T-cell (primary cell): ENCODE measurements at regions not wholly inside any gene's neighbourhood (a gene's known extent, or its start where the extent isn't known, plus 50 kb on each side); places are given as distances from the start of the nearest gene placed in this dataset.

Experiments
- ATAC-seq, 4 experiments: fragments of 200-7000 bp in 3 of 4; fragments of 150-1000 bp in 1 of 4; cut with Tn5 transposase; replicated peaks in 1 of 4; 1 replicate in 3 of 4; 2 replicates in 1 of 4; pipeline ENCODE4 v1.10.0; 2021; ENCODE audit warnings: moderate library complexity in 3 of 4, mild to moderate bottlenecking in 2 of 4, moderate number of reproducible peaks in 1 of 4
- CTCF ChIA-PET, 2 donors: fragments of 300-600 bp; sonication (Branson Sonifier 250); formaldehyde crosslinking; loops; one replicate each; lab custom pipeline; 2022; ENCODE audit warnings: antibody characterized with exemption in 2 of 2; lab: Charles Lee
- POLR2A ChIA-PET, 2 donors: fragments of 300-600 bp; sonication (Branson Sonifier 250); formaldehyde crosslinking; loops; one replicate each; lab custom pipeline; 2022; ENCODE audit warnings: antibody characterized with exemption in 2 of 2; lab: Charles Lee
- DNase-seq, 35 experiments: peaks; one replicate each; pipeline versions ENCODE4 v3.0.0 to v3.0.0-alpha.2; 2013 to 2023
- H3K27ac ChIP-seq: one replicate; pipeline ENCODE4 v1.5.1; 2013; ENCODE audit warnings: low read length
- H3K27me3 ChIP-seq, 2 experiments: replicated peaks in 1 of 2; 1 replicate in 1 of 2; 2 replicates in 1 of 2; pipeline versions ENCODE4 v1.6.1 to v1.7.0; 2013; ENCODE audit warnings: low read length in 1 of 2, mixed read lengths in 1 of 2; ENCODE audit not compliant: control insufficient read depth in 2 of 2, insufficient read depth in 2 of 2; ENCODE audit errors: extremely low read depth in 1 of 2
- H3K36me3 ChIP-seq, 2 donors: 1 replicate in 1 of 2; 2 replicates in 1 of 2; pipeline versions ENCODE4 v1.6.1 to v1.7.0; 2013; ENCODE audit warnings: low read length in 1 of 2; ENCODE audit not compliant: control insufficient read depth in 2 of 2, insufficient read depth in 1 of 2; ENCODE audit errors: extremely low read depth in 1 of 2
- H3K4me1 ChIP-seq, 2 experiments: 1 replicate in 1 of 2; 2 replicates in 1 of 2; pipeline versions ENCODE4 v1.6.1 to v1.7.0; 2013; ENCODE audit warnings: low read length in 2 of 2, mixed read lengths in 1 of 2; ENCODE audit not compliant: insufficient read depth in 2 of 2, control insufficient read depth in 1 of 2; ENCODE audit errors: extremely low read depth in 1 of 2
- H3K4me3 ChIP-seq, 2 donors: 1 replicate in 1 of 2; 2 replicates in 1 of 2; pipeline versions ENCODE4 v1.5.1 to v1.7.0; 2013; ENCODE audit warnings: mild to moderate bottlenecking in 2 of 2, low read length in 1 of 2, moderate library complexity in 1 of 2; ENCODE audit not compliant: control insufficient read depth in 1 of 2; ENCODE audit errors: extremely low read depth in 1 of 2
- H3K9me3 ChIP-seq: 2 replicates; pipeline ENCODE4 v1.7.0; 2013
- H3K27ac Mint-ChIP-seq, 2 donors: one replicate each; pipeline ENCODE4 v1.8.0; 2020 to 2021; ENCODE audit warnings: mild to moderate bottlenecking in 2 of 2, mixed read lengths in 2 of 2
- H3K27me3 Mint-ChIP-seq, 2 donors: one replicate each; pipeline ENCODE4 v1.8.0; 2021 to 2022; ENCODE audit warnings: mixed read lengths in 2 of 2
- H3K36me3 Mint-ChIP-seq: one replicate; pipeline ENCODE4 v1.8.0; 2021; ENCODE audit warnings: mixed read lengths
- H3K4me1 Mint-ChIP-seq, 3 donors: one replicate each; pipeline ENCODE4 v1.8.0; 2020 to 2022; ENCODE audit warnings: mixed read lengths in 3 of 3, mild to moderate bottlenecking in 1 of 3
- H3K4me3 Mint-ChIP-seq, 3 donors: one replicate each; pipeline ENCODE4 v1.8.0; 2020 to 2022; ENCODE audit warnings: mild to moderate bottlenecking in 3 of 3, mixed read lengths in 3 of 3, moderate library complexity in 3 of 3
- H3K9me3 Mint-ChIP-seq, 3 donors: one replicate each; pipeline ENCODE4 v1.8.0; 2020 to 2022; ENCODE audit warnings: mixed read lengths in 3 of 3
- WGBS: methylation state at CpG from one replicate; pipeline ENCODE4 v1.1.5; 2013; ENCODE audit warnings: missing lambda C conversion rate; ENCODE audit not compliant: insufficient coverage; 5-methylcytosine and 5-hydroxymethylcytosine counted together

DNA sequence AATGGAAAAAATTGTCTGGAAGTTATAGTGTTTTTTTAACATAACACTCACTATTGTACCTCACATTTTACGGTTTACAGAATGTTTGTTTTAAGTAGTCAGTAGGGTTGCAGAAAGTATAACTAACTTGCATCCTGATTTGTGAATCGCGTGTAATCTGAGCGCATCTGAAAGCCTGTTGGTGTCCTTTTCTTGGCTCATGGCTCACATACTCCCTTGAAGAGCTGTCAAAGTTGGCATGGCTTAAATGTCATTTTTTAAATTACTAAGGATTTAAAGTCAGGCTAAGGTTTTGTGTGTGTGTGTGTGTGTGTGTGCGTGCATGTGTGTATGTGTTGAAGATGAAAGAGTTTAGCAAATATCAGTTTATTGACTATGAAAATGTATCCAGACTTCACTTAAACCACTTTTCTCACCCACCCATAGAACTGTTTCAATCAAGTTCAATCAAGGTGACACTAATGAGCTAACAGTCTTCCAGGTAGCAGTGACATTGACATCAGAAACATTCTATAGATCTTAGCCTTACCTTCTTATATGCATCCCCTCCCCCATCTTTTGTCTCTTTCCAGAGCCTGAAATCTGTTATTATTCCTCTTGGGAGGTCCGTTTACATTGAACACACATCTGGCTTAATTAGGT is 480.4 kb upstream of the SGCG start:
- Histone ChIP-seq H3K27ac (no peak overlapping the region), H3K9me3 (no peaks in the 10 kb centered on the region), H3K4me3 (no peak overlapping the region), H3K36me3 (no peaks in the 10 kb centered on the region), H3K4me1 (no peaks in the 10 kb centered on the region), H3K27me3 (no peaks in the 10 kb centered on the region)
- no peak overlapping the region for H3K4me3 Mint-ChIP-seq
- no peaks in the 10 kb centered on the region for H3K36me3 Mint-ChIP-seq
- H3K9me3 Mint-ChIP-seq, result peaks cover 0 to 6% (median 3%) of the 10 kb centered on the region in 3 donors
- ATAC-seq (no peak), DNase-seq (no peak)
- 94% methylated on average over 4 of the region's 6 CpGs for WGBS
- no peaks in the 10 kb centered on the region for H3K4me1 Mint-ChIP-seq
- CTCF ChIA-PET, result no interaction called here
- H3K27ac Mint-ChIP-seq, result no peak overlapping the region
- POLR2A ChIA-PET, result no interaction called here
- no peaks in the 10 kb centered on the region for H3K27me3 Mint-ChIP-seq

GRCh38 chr13:22703601-22704209 is 477.1 kb upstream of the SGCG start:
- Histone ChIP-seq H3K27me3 (no peaks in the 10 kb centered on the region), H3K27ac (no peak overlapping the region), H3K9me3 (no peaks in the 10 kb centered on the region), H3K4me1 (no peaks in the 10 kb centered on the region), H3K36me3 (no peaks in the 10 kb centered on the region), H3K4me3 (no peak overlapping the region)
- Mint-ChIP-seq H3K27me3 (no peaks in the 10 kb centered on the region), H3K27ac (no peak overlapping the region), H3K4me3 (no peak overlapping the region), H3K36me3 (no peaks in the 10 kb centered on the region), H3K4me1 (no peaks in the 10 kb centered on the region), H3K9me3 (peaks cover 0 to 3% (median 0%) of the 10 kb centered on the region in 3 donors)
- ATAC-seq (no peak), DNase-seq (no peak)
- 63% methylated on average over 1 of the region's 9 CpGs for WGBS
- POLR2A ChIA-PET, result no interaction called here
- CTCF ChIA-PET, result no interaction called here

DNA sequence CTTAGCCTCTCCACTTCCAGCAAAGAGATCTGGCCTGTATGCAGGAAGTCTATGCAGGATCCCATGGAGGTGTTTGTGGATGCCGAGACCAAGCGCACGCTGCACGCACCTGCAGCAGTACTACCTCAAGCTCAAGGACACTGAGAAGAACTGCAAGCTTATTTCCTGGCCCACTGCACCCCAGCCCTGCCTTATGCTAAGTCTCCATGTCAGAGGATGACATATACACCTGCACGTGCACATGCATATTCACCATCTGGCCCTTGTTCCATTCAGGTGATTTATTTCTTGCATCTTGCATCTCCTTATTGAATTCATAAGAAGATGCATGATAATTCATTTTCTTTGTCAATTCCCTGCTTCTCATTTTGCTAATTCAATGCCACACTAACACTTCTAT is 472.8 kb upstream of the SGCG start:
- CTCF ChIA-PET, result no interaction called here

DNA sequence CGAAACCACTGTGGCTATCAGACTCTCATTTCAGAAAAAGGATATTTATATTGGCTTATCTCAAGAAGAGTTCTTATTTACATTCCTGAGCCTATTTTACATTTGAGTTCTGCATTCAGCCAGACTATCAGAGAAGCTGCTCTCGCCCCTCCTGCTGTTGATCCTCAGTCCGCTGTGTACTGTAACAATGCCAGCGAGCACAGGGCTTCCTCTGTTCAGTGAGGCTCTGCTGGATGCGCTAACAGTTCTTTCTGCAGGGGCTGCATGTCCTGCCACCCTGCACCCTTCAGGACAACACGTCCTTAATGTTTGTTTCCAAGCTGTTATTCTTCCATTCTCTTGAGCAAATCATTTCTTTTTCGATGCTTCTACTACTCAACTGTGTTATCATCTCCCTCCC is 463.7 kb upstream of the SGCG start:
- CTCF ChIA-PET, result no interaction called here
- no peaks in the 10 kb centered on the region for H3K27me3 Mint-ChIP-seq
- no peaks in the 10 kb centered on the region for H3K4me1 Mint-ChIP-seq
- DNase-seq (no peak), ATAC-seq (no peak)
- no peak overlapping the region for H3K4me3 Mint-ChIP-seq
- no peaks in the 10 kb centered on the region for H3K4me1 ChIP-seq
- H3K9me3 ChIP-seq, result no peaks in the 10 kb centered on the region
- no peaks in the 10 kb centered on the region for H3K36me3 Mint-ChIP-seq
- no peak overlapping the region for H3K4me3 ChIP-seq
- no peaks in the 10 kb centered on the region for H3K9me3 Mint-ChIP-seq
- no peak overlapping the region for H3K27ac ChIP-seq
- no peak overlapping the region for H3K27ac Mint-ChIP-seq
- WGBS, result 60% methylated on average over 6 of the region's 7 CpGs
- H3K36me3 ChIP-seq, result no peaks in the 10 kb centered on the region
- POLR2A ChIA-PET, result interaction anchor here in 1 of 2 donors (0.6 kb wide), 1 partner anchor 1007 kb away, joined by 3 read pairs; no protein-coding TSS in a partner anchor
- H3K27me3 ChIP-seq, result no peaks in the 10 kb centered on the region

More for the DNA sequence above, 472.8 kb upstream of the SGCG start:
- peaks cover 0 to 3% (median 0%) of the 10 kb centered on the region in 3 donors for H3K9me3 Mint-ChIP-seq
- Histone ChIP-seq H3K4me3 (no peak overlapping the region), H3K36me3 (no peaks in the 10 kb centered on the region), H3K27ac (no peak overlapping the region), H3K9me3 (no peaks in the 10 kb centered on the region), H3K27me3 (no peaks in the 10 kb centered on the region), H3K4me1 (no peaks in the 10 kb centered on the region)
- no peaks in the 10 kb centered on the region for H3K27me3 Mint-ChIP-seq
- no peak overlapping the region for H3K27ac Mint-ChIP-seq
- no peak for ATAC-seq
- no peak for DNase-seq
- H3K4me1 Mint-ChIP-seq, result no peaks in the 10 kb centered on the region
- 96% methylated on average over 4 of the region's 5 CpGs for WGBS
- no peaks in the 10 kb centered on the region for H3K36me3 Mint-ChIP-seq
- H3K4me3 Mint-ChIP-seq, result no peak overlapping the region
- POLR2A ChIA-PET, result no interaction called here

GRCh38 chr13:22726726-22727125 is 454.1 kb upstream of the SGCG start:
- no peak overlapping the region for H3K4me3 ChIP-seq
- H3K9me3 ChIP-seq, result no peaks in the 10 kb centered on the region
- Mint-ChIP-seq H3K27me3 (peaks cover 3 to 5% of the 10 kb centered on the region in 2 donors), H3K4me3 (no peak overlapping the region), H3K27ac (no peak overlapping the region), H3K9me3 (peaks cover 0 to 5% (median 0%) of the 10 kb centered on the region in 3 donors), H3K36me3 (no peaks in the 10 kb centered on the region), H3K4me1 (no peaks in the 10 kb centered on the region)
- no peak for ATAC-seq
- H3K36me3 ChIP-seq, result no peaks in the 10 kb centered on the region
- no peak for DNase-seq
- H3K4me1 ChIP-seq, result no peaks in the 10 kb centered on the region
- POLR2A ChIA-PET, result no interaction called here
- CTCF ChIA-PET, result no interaction called here
- H3K27ac ChIP-seq, result no peak overlapping the region
- 81% methylated on average over 2 of the region's 6 CpGs for WGBS
- H3K27me3 ChIP-seq, result peaks cover 0 to 2% of the 10 kb centered on the region in 2 experiments

- H3K4me3 ChIP-seq, result no peak overlapping the region
- WGBS, result 42% methylated on average over 13 of the region's 24 CpGs
- H3K27me3 Mint-ChIP-seq, result peaks cover 15 to 17% of the 10 kb centered on the region in 2 donors
- H3K36me3 Mint-ChIP-seq, result no peaks in the 10 kb centered on the region
- no peak overlapping the region for H3K27ac Mint-ChIP-seq
- no peaks in the 10 kb centered on the region for H3K36me3 ChIP-seq
- H3K27me3 ChIP-seq, result peaks cover 0 to 12% of the 10 kb centered on the region in 2 experiments
- ATAC-seq (no peak), DNase-seq (no peak)
- H3K4me1 Mint-ChIP-seq, result no peaks in the 10 kb centered on the region
- H3K27ac ChIP-seq, result no peak overlapping the region
- no peak overlapping the region for H3K4me3 Mint-ChIP-seq
- H3K9me3 Mint-ChIP-seq, result no peaks in the 10 kb centered on the region
- CTCF ChIA-PET, result interaction anchor here in 1 of 2 donors (0.7 kb wide), 1 partner anchor 85 kb away, joined by 6 read pairs; no protein-coding TSS in a partner anchor
- no peaks in the 10 kb centered on the region for H3K9me3 ChIP-seq
- POLR2A ChIA-PET, result no interaction called here
- H3K4me1 ChIP-seq, result no peaks in the 10 kb centered on the region
Observed at GRCh38 chr13:22735011-22735995, 445.5 kb upstream of the SGCG start.
